ENCODE measurements at regions not wholly inside any gene's neighbourhood (a gene's known extent, or its start where the extent isn't known, plus 50 kb on each side); places are given as distances from the start of the nearest gene placed in this dataset.

DNA sequence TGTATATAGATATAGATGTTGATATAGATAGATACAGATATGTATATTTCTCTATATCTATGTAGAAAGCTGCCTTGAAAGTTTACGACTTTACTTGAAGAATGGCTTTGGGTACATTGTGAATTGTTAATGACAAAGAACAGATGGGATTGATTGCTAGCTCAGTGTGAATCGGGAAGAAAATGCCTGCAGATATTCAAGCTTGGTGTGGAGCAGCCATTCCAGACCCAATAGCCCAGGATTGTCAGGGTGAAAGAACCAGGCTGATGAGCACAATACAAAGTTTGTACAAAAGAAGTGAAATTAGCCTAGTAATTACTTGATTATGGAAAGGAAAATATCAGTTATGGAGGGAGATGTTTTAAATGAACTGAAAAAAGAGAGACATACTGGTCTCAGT lies 946.2 kb downstream of the STPG2 start:
- no peaks in the 10 kb centered on the region for H3K79me2 ChIP-seq (ENCODE audit: control insufficient read depth, insufficient read depth, low read length)
- RAD21 ChIA-PET (ENCODE audit: unreplicated experiment) = no interaction called here
- H3K27ac ChIP-seq (ENCODE audit: control insufficient read depth, insufficient read depth) = no peak overlapping the region
- no peak for FAIRE-seq
- H3K4me1 ChIP-seq (ENCODE audit: control insufficient read depth, insufficient read depth, low read length) = no peaks in the 10 kb centered on the region
- H3K4me2 ChIP-seq (ENCODE audit: control insufficient read depth, insufficient read depth) = no peak overlapping the region
- intact Hi-C loops (cut with micrococcal nuclease; ENCODE audit: unreplicated experiment) (no loop called here), in situ Hi-C loops (cut with MboI) (no loop called here)
- no peak for DNase-seq (ENCODE audit: low read depth, low spot score)
- no peaks in the 10 kb centered on the region for H3K9me3 ChIP-seq (replicated peaks; ENCODE audit: control insufficient read depth, insufficient read depth, low read length)
- no peak overlapping the region for H2AFZ ChIP-seq (ENCODE audit: control insufficient read depth, low read depth, low read length)
- 0% methylated on average over 2 of the region's 2 CpGs for WGBS (ENCODE audit: insufficient coverage, insufficient replicate concordance, low lambda C conversion rate, missing lambda C conversion rate)
- no peak for ATAC-seq
- SMC1A ChIA-PET (ENCODE audit: uncharacterized antibody, unreplicated experiment) = interaction anchor here (1.4 kb wide), 1 partner anchor 17 kb away, joined by 4 read pairs; no protein-coding TSS in a partner anchor
- BruUV-seq (replicated peaks) = no TSS peak
- H3K4me3 ChIP-seq = no peak overlapping the region
- POLR2A ChIA-PET = no interaction called here
- no peak overlapping the region for H3K9ac ChIP-seq (ENCODE audit: control insufficient read depth, insufficient read depth, low read length)
- CTCF ChIA-PET = no interaction called here
- TF ChIP-seq CBX5 (IDR thresholded peaks at IDR 0.05; ENCODE audit: low read depth) = no peak
- TF ChIP-seq FOS (IDR thresholded peaks at IDR 0.05; ENCODE audit: borderline replicate concordance, extremely low read depth, insufficient read length) = no peak
- TF ChIP-seq POLR2A (IDR thresholded peaks at IDR 0.05; ENCODE audit: low read depth, low read length) = no peak
- TF ChIP-seq SIN3A (IDR thresholded peaks at IDR 0.05; ENCODE audit: low read depth, low read length) = no peak
- TF ChIP-seq MXI1 (IDR thresholded peaks at IDR 0.05; ENCODE audit: low read depth, low read length) = no peak
- TF ChIP-seq, protein P1, sequence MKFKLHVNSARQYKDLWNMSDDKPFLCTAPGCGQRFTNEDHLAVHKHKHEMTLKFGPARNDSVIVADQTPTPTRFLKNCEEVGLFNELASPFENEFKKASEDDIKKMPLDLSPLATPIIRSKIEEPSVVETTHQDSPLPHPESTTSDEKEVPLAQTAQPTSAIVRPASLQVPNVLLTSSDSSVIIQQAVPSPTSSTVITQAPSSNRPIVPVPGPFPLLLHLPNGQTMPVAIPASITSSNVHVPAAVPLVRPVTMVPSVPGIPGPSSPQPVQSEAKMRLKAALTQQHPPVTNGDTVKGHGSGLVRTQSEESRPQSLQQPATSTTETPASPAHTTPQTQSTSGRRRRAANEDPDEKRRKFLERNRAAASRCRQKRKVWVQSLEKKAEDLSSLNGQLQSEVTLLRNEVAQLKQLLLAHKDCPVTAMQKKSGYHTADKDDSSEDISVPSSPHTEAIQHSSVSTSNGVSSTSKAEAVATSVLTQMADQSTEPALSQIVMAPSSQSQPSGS (IDR thresholded peaks at IDR 0.05; ENCODE audit: low read length) = no peak
- TF ChIP-seq SMAD5 (IDR thresholded peaks at IDR 0.05; ENCODE audit: low read depth) = no peak
- no peaks in the 10 kb centered on the region for H4K20me1 ChIP-seq (ENCODE audit: control insufficient read depth, insufficient read depth)
- no peaks in the 10 kb centered on the region for H3K27me3 ChIP-seq (replicated peaks in 1 of 2; ENCODE audit: control insufficient read depth in 2 of 2, insufficient read depth in 2 of 2, low read length in 1 of 2)
- no peaks in the 10 kb centered on the region for H3K36me3 ChIP-seq (ENCODE audit: control insufficient read depth in 2 of 2, insufficient read depth in 2 of 2, low read length in 1 of 2)

DNA sequence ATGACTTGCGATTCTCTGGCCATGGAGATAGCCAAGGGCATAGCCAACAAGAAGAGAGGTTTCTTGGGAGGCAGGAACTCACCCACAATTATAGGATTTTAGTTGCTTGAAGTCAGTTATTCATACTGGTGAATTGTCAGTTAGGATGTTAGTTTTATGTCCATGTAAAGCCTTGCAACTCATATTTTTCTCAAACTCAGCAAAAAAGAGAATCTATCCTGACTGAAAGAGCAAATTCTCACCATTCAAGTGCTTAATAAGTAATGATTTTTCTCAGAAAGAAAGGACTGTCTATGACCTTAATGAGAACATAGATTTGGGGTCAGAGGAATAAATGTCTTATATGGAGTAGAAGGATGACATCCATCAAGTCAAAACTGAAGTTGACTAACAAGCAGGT lies 934.5 kb downstream of the STPG2 start:
- H3K9me3 ChIP-seq (replicated peaks; ENCODE audit: control insufficient read depth, insufficient read depth, low read length) = no peaks in the 10 kb centered on the region
- in situ Hi-C loops (cut with MboI) (no loop called here), intact Hi-C loops (cut with micrococcal nuclease; ENCODE audit: unreplicated experiment) (no loop called here)
- no TSS peak for BruUV-seq (replicated peaks)
- H3K4me2 ChIP-seq (ENCODE audit: control insufficient read depth, insufficient read depth) = no peak overlapping the region
- FAIRE-seq (no peak), DNase-seq (ENCODE audit: low read depth, low spot score) (no peak), ATAC-seq (no peak)
- H4K20me1 ChIP-seq (ENCODE audit: control insufficient read depth, insufficient read depth) = no peaks in the 10 kb centered on the region
- RAD21 ChIA-PET (ENCODE audit: unreplicated experiment) = no interaction called here
- H3K4me3 ChIP-seq = no peak overlapping the region
- POLR2A ChIA-PET = no interaction called here
- H2AFZ ChIP-seq (ENCODE audit: control insufficient read depth, low read depth, low read length) = no peak overlapping the region
- no peak overlapping the region for H3K27ac ChIP-seq (ENCODE audit: control insufficient read depth, insufficient read depth)
- H3K27me3 ChIP-seq (replicated peaks in 1 of 2; ENCODE audit: control insufficient read depth in 2 of 2, insufficient read depth in 2 of 2, low read length in 1 of 2) = no peaks in the 10 kb centered on the region
- no peak overlapping the region for H3K9ac ChIP-seq (ENCODE audit: control insufficient read depth, insufficient read depth, low read length)
- H3K36me3 ChIP-seq (ENCODE audit: control insufficient read depth in 2 of 2, insufficient read depth in 2 of 2, low read length in 1 of 2) = no peaks in the 10 kb centered on the region
- TF ChIP-seq ZBED1 (IDR thresholded peaks at IDR 0.05; ENCODE audit: borderline replicate concordance) = no peak
- no peak for TF ChIP-seq STAT1 (conservative IDR thresholded peaks at IDR 0.05)
- no peak for TF ChIP-seq SMAD1 (IDR thresholded peaks at IDR 0.05; ENCODE audit: low read depth, partially characterized antibody)
- TF ChIP-seq SP1 (IDR thresholded peaks at IDR 0.05; ENCODE audit: low read depth, low read length) = no peak
- TF ChIP-seq EED (IDR thresholded peaks at IDR 0.05; ENCODE audit: low read depth) = no peak
- TF ChIP-seq, protein P2, sequence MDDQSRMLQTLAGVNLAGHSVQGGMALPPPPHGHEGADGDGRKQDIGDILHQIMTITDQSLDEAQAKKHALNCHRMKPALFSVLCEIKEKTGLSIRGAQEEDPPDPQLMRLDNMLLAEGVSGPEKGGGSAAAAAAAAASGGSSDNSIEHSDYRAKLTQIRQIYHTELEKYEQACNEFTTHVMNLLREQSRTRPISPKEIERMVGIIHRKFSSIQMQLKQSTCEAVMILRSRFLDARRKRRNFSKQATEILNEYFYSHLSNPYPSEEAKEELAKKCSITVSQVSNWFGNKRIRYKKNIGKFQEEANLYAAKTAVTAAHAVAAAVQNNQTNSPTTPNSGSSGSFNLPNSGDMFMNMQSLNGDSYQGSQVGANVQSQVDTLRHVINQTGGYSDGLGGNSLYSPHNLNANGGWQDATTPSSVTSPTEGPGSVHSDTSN (IDR thresholded peaks at IDR 0.05; ENCODE audit: insufficient replicate concordance, low read depth, low read length) = no peak
- no peak for TF ChIP-seq ZZZ3 (IDR thresholded peaks at IDR 0.05; ENCODE audit: control insufficient read depth, insufficient read length, low read depth)
- no peak for TF ChIP-seq NFIC (IDR thresholded peaks at IDR 0.05; ENCODE audit: low read depth, low read length)
- TF ChIP-seq ZNF274 (IDR thresholded peaks at IDR 0.05; ENCODE audit: insufficient read depth, insufficient read length) = no peak
- TF ChIP-seq NR2C2 (IDR thresholded peaks at IDR 0.05; ENCODE audit: borderline replicate concordance, control insufficient read depth, insufficient read length, low read depth) = no peak
- no peak for TF ChIP-seq POLR2A (IDR thresholded peaks at IDR 0.05; ENCODE audit: low read depth, low read length)
- no peak for TF ChIP-seq ZNF622 (IDR thresholded peaks at IDR 0.05)
- TF ChIP-seq ASH2L (IDR thresholded peaks at IDR 0.05; ENCODE audit: borderline replicate concordance, low read depth) = no peak
- no peak for TF ChIP-seq PAX8 (IDR thresholded peaks at IDR 0.05)
- no peaks in the 10 kb centered on the region for H3K79me2 ChIP-seq (ENCODE audit: control insufficient read depth, insufficient read depth, low read length)
- SMC1A ChIA-PET (ENCODE audit: uncharacterized antibody, unreplicated experiment) = no interaction called here
- CTCF ChIA-PET = no interaction called here
- 0% methylated on average over 1 of the region's 1 CpG for WGBS (ENCODE audit: insufficient coverage, insufficient replicate concordance, low lambda C conversion rate, missing lambda C conversion rate)
- no peaks in the 10 kb centered on the region for H3K4me1 ChIP-seq (ENCODE audit: control insufficient read depth, insufficient read depth, low read length)

All from GM12878 (cell line).